ENCODE measurements at regions not wholly inside any gene's neighbourhood (a gene's known extent, or its start where the extent isn't known, plus 50 kb on each side); places are given as distances from the start of the nearest gene placed in this dataset.

DNA sequence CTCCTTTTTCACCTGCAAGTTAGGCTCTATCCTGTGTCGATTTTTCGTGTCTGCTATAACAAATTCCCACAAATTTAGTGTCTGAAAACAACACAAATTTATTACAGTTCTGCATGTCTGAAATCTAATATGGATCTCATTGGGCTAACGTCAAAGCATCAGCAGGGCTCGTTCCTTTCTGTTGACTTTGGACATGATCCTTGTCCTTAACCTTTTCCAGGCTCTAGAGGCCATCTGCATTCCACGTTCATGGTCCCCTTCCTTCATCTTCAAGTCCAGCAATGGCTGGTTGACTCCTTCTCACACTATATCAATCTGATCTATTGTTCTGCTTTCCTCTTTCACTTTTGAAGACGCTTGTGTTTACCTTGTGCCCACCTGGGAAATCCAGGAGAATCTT, 165.7 kb upstream of the RARB start:
- Histone ChIP-seq H3K79me1 (ENCODE audit: low read depth in 1 of 2, low read length in 2 of 2) (no peaks in the 10 kb centered on the region), H3K4ac (ENCODE audit: low read depth, low read length) (no peak overlapping the region), H2BK5ac (ENCODE audit: low read depth, low read length, poor library complexity, severe bottlenecking) (no peak overlapping the region), H3K4me3 (ENCODE audit: insufficient read depth, low read depth, low read length) (no peak overlapping the region), H2AFZ (replicated peaks; ENCODE audit: low read length, poor library complexity) (no peak overlapping the region), H3K27me3 (ENCODE audit: control insufficient read depth, insufficient read depth, low read length) (no peaks in the 10 kb centered on the region), H4K5ac (ENCODE audit: low read depth, low read length) (no peak overlapping the region), H3K23ac (ENCODE audit: low read depth, low read length) (no peak overlapping the region), H4K8ac (ENCODE audit: low read depth in 2 of 2, low read length in 2 of 2) (no peak overlapping the region), H3K14ac (replicated peaks; ENCODE audit: low read depth, low read length) (no peak overlapping the region), H4K91ac (ENCODE audit: insufficient read depth, low read depth, low read length) (no peak overlapping the region), H2AK5ac (ENCODE audit: low read depth, low read length) (no peak overlapping the region), H2BK15ac (ENCODE audit: low read depth, low read length) (no peak overlapping the region), H2AK9ac (replicated peaks; ENCODE audit: low read depth, low read length, poor library complexity) (no peak overlapping the region), H3K9me3 (ENCODE audit: control insufficient read depth, insufficient read depth, low read length) (0 out of 2 replicates have a peak, but pooled peaks cover 2% of the 10 kb centered on the region), H2BK120ac (ENCODE audit: low read depth, low read length) (no peak overlapping the region), H3K9ac (ENCODE audit: low read depth, low read length) (no peak overlapping the region), H3K18ac (ENCODE audit: low read depth, low read length) (no peak overlapping the region), H3K4me2 (ENCODE audit: low read depth, low read length) (no peak overlapping the region), H4K20me1 (ENCODE audit: insufficient read depth, low read length) (no peaks in the 10 kb centered on the region), H3K4me1 (ENCODE audit: control insufficient read depth, insufficient read depth, low read length) (no peaks in the 10 kb centered on the region), H3K9me1 (ENCODE audit: insufficient read depth, low read length) (no peaks in the 10 kb centered on the region), H2BK20ac (ENCODE audit: low read depth, low read length) (no peak overlapping the region), H3K36me3 (ENCODE audit: control insufficient read depth, insufficient read depth, low read length) (no peaks in the 10 kb centered on the region), H3K27ac (ENCODE audit: insufficient read depth, low read length) (no peak overlapping the region), H3K56ac (ENCODE audit: extremely low read depth, insufficient read depth, low read length) (no peak overlapping the region)
- 41% methylated on average over 3 of the region's 6 CpGs; no CpG with 5 or more reads in 1 of the 2 experiments for WGBS, 2 experiments (ENCODE audit: extremely low coverage in 2 of 2, insufficient read length in 1 of 2)
- ATAC-seq (ENCODE audit: low read depth) (no peak), DNase-seq (no peak)
- no TSS peak for BruUV-seq (replicated peaks)
- intact Hi-C loops (cut with micrococcal nuclease) (no loop called here), in situ Hi-C loops (cut with MboI; ENCODE audit: low sequenced_read_pairs) (no loop called here), dilution Hi-C loops (cut with HindIII; ENCODE audit: low sequenced_read_pairs, unreplicated experiment) (no loop called here)
- TF ChIP-seq BHLHE40 (IDR thresholded peaks at IDR 0.05; ENCODE audit: low read depth, low read length) (no peak), NFE2L2 (IDR thresholded peaks at IDR 0.05; ENCODE audit: low read depth, low read length) (no peak), MAFK (IDR thresholded peaks at IDR 0.05; ENCODE audit: low read depth, low read length) (no peak), RCOR1 (IDR thresholded peaks at IDR 0.05; ENCODE audit: insufficient replicate concordance, low read length) (no peak), RFX5 (IDR thresholded peaks at IDR 0.05; ENCODE audit: low read depth, low read length) (no peak), CEBPB (IDR thresholded peaks at IDR 0.05; ENCODE audit: low read depth, low read length) (no peak), POLR2A (IDR thresholded peaks at IDR 0.05; ENCODE audit: low read depth, low read length) (no peak), MXI1 (IDR thresholded peaks at IDR 0.05; ENCODE audit: borderline replicate concordance, low read depth, low read length) (no peak)
- TF ChIP-seq, protein P1, sequence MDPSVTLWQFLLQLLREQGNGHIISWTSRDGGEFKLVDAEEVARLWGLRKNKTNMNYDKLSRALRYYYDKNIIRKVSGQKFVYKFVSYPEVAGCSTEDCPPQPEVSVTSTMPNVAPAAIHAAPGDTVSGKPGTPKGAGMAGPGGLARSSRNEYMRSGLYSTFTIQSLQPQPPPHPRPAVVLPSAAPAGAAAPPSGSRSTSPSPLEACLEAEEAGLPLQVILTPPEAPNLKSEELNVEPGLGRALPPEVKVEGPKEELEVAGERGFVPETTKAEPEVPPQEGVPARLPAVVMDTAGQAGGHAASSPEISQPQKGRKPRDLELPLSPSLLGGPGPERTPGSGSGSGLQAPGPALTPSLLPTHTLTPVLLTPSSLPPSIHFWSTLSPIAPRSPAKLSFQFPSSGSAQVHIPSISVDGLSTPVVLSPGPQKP (IDR thresholded peaks at IDR 0.05; ENCODE audit: borderline replicate concordance, low read depth, low read length): no peak
- TF ChIP-seq, protein P2, sequence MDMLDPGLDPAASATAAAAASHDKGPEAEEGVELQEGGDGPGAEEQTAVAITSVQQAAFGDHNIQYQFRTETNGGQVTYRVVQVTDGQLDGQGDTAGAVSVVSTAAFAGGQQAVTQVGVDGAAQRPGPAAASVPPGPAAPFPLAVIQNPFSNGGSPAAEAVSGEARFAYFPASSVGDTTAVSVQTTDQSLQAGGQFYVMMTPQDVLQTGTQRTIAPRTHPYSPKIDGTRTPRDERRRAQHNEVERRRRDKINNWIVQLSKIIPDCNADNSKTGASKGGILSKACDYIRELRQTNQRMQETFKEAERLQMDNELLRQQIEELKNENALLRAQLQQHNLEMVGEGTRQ (IDR thresholded peaks at IDR 0.05; ENCODE audit: low read depth, low read length): no peak
- POLR2A ChIA-PET (ENCODE audit: unreplicated experiment): no interaction called here
- CTCF ChIA-PET: no interaction called here
